Erythroblast (primary cell): ENCODE measurements at regions not wholly inside any gene's neighbourhood (a gene's known extent, or its start where the extent isn't known, plus 50 kb on each side); places are given as distances from the start of the nearest gene placed in this dataset.

Source experiments
- GATA1 ChIP-seq: IDR thresholded peaks from 2 replicates; pipeline ENCODE4 v1.6.1; 2011; ENCODE audit warnings: low read depth, mild to moderate bottlenecking, control low read depth, low read length, moderate library complexity
- POLR2A ChIP-seq: IDR thresholded peaks from 2 replicates; pipeline ENCODE4 v1.6.1; 2011; ENCODE audit warnings: mild to moderate bottlenecking, low read length

- no peak for TF ChIP-seq POLR2A
- no peak for TF ChIP-seq GATA1
Observed at GRCh38 chr2:65700004-65700651, 267.7 kb upstream of the SPRED2 start.
